Lower leg skin (tissue), 3 donors: ENCODE measurements at regions not wholly inside any gene's neighbourhood (a gene's known extent, or its start where the extent isn't known, plus 50 kb on each side); places are given as distances from the start of the nearest gene placed in this dataset.

ENCODE experiments used
- POLR2A ChIP-seq, 2 donors: fragments of 450-650 bp; IDR thresholded peaks; one replicate each; pipeline ENCODE4 v1.6.1; 2016 to 2017; ENCODE audit warnings: antibody characterized with exemption in 2 of 2, mild to moderate bottlenecking in 1 of 2, moderate library complexity in 1 of 2
- TF ChIP-seq, protein P1 (sequence below), 3 donors: fragments of 450-650 bp; IDR thresholded peaks; one replicate each; pipeline ENCODE4 v1.5.1; 2016; ENCODE audit warnings: antibody characterized with exemption in 3 of 3, mild to moderate bottlenecking in 3 of 3, moderate library complexity in 2 of 3

DNA sequence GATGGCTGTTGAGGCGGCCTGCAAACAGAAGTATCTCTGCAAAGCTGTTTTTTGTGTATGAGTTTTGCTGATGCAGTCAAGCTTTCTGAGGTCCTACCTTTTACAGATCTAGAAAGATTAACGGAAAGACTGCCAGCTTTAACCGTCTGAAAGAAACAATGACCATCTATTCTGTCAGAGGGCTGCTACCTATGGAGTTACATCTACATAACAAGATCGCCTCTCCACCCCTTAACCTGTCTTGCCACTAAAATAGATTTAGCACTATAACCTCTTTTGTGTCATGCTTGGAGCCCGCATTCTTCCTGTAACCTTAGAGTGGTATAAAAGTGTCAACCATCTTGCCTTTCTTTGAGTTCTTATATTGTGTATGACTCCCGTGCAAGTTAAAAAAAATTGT lies 291.2 kb downstream of the POM121L12 start:
- TF ChIP-seq, protein P1, sequence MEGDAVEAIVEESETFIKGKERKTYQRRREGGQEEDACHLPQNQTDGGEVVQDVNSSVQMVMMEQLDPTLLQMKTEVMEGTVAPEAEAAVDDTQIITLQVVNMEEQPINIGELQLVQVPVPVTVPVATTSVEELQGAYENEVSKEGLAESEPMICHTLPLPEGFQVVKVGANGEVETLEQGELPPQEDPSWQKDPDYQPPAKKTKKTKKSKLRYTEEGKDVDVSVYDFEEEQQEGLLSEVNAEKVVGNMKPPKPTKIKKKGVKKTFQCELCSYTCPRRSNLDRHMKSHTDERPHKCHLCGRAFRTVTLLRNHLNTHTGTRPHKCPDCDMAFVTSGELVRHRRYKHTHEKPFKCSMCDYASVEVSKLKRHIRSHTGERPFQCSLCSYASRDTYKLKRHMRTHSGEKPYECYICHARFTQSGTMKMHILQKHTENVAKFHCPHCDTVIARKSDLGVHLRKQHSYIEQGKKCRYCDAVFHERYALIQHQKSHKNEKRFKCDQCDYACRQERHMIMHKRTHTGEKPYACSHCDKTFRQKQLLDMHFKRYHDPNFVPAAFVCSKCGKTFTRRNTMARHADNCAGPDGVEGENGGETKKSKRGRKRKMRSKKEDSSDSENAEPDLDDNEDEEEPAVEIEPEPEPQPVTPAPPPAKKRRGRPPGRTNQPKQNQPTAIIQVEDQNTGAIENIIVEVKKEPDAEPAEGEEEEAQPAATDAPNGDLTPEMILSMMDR (IDR thresholded peaks at IDR 0.05), result no peak
- no peak for TF ChIP-seq POLR2A (IDR thresholded peaks at IDR 0.05)
